ENCODE measurements at regions not wholly inside any gene's neighbourhood (a gene's known extent, or its start where the extent isn't known, plus 50 kb on each side); places are given as distances from the start of the nearest gene placed in this dataset.
"Not testable (repeated sequence)": the region's sequence is repeated elsewhere in the genome, so short reads cannot be mapped to it uniquely, and the experiment has no call there.

GRCh38 chr7:12496901-12497674 is 73.4 kb upstream of the SCIN start:
- H3K9me3 Mint-ChIP-seq; H3K27ac Mint-ChIP-seq; H3K36me3 Mint-ChIP-seq; ATAC-seq; DNase-seq (ENCODE audit: low spot score in 2 of 2): not testable (repeated sequence)

GRCh38 chr7:12504149-12504548 is 66.4 kb upstream of the SCIN start:
- Mint-ChIP-seq H3K36me3 (no peaks in the 10 kb centered on the region), H3K27ac (no peak overlapping the region), H3K9me3 (no peaks in the 10 kb centered on the region)
- ATAC-seq (no peak), DNase-seq (ENCODE audit: low spot score in 2 of 2) (no peak)

- no peaks in the 10 kb centered on the region for H3K9me3 Mint-ChIP-seq
- H3K36me3 Mint-ChIP-seq, result no peaks in the 10 kb centered on the region
- no peak for ATAC-seq
- H3K27ac Mint-ChIP-seq, result no peak overlapping the region
- DNase-seq (ENCODE audit: low spot score in 2 of 2), result no peak
These were observed 62.5 kb upstream of the SCIN start for GRCh38 chr7:12508005-12508404.

- no peak overlapping the region for H3K27ac Mint-ChIP-seq
- no peak for ATAC-seq
- H3K36me3 Mint-ChIP-seq, result no peaks in the 10 kb centered on the region
- no peaks in the 10 kb centered on the region for H3K9me3 Mint-ChIP-seq
- DNase-seq (ENCODE audit: low spot score in 2 of 2), result no peak
These were observed 62.0 kb upstream of the SCIN start for GRCh38 chr7:12508554-12508953.

- H3K27ac Mint-ChIP-seq, result no peak overlapping the region
- ATAC-seq (no peak), DNase-seq (ENCODE audit: low spot score in 2 of 2) (no peak)
- H3K9me3 Mint-ChIP-seq, result peaks cover 15% of the 10 kb centered on the region in 2 donors
- peaks cover 0 to 12% of the 10 kb centered on the region in 2 donors for H3K36me3 Mint-ChIP-seq
These were observed 53.1 kb upstream of the SCIN start for GRCh38 chr7:12517451-12517850.

GRCh38 chr7:12518920-12519681 is 51.4 kb upstream of the SCIN start:
- peaks cover 0 to 12% of the 10 kb centered on the region in 2 donors for H3K36me3 Mint-ChIP-seq
- H3K9me3 Mint-ChIP-seq, result peaks cover 15% of the 10 kb centered on the region in 2 donors
- DNase-seq (ENCODE audit: low spot score in 2 of 2) (no peak), ATAC-seq (peak in 1 of 2 donors; percentile 54)
- H3K27ac Mint-ChIP-seq, result no peak overlapping the region

GRCh38 chr7:12519682-12520009 is 50.9 kb upstream of the SCIN start:
- H3K9me3 Mint-ChIP-seq, result peaks cover 15% of the 10 kb centered on the region in 2 donors
- no peak for DNase-seq (ENCODE audit: low spot score in 2 of 2)
- peaks cover 0 to 12% of the 10 kb centered on the region in 2 donors for H3K36me3 Mint-ChIP-seq
- ATAC-seq, result no peak
- no peak overlapping the region for H3K27ac Mint-ChIP-seq

Measured in activated naive CD4-positive, alpha-beta T cell treated with anti-CD3 and anti-CD28 coated beads, Interleukin-2, amount 50 U/mL, for 72 hours (primary cell).